GM21423 (cell line): ENCODE measurements at regions not wholly inside any gene's neighbourhood (a gene's known extent, or its start where the extent isn't known, plus 50 kb on each side); places are given as distances from the start of the nearest gene placed in this dataset.

Experiments
- ATAC-seq: cut with Tn5 transposase; IDR thresholded peaks from one replicate; pipeline ENCODE4 v1.9.1; 2021; ENCODE audit warnings: mild to moderate bottlenecking, moderate library complexity; ENCODE audit not compliant: unreplicated experiment

DNA sequence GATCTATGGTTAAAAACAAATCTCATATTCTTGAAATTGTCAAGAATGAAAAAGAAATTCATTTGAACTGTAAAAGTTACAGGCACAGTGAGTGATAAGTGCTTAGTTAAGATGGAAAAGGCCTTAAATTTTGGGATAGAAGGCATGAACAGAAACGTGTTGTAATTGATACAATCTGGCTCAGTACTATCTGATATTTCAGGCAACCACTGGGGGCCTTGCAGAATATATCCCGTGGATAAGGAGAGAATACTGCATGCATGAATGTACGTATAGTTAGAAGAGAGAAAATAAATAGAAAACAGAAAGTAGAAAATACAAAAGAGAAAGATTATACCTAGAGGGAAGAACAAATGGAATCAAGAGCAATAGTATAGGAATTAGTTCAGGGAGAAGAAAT, 741.4 kb upstream of the CCDC54 start:
- no peak for ATAC-seq

DNA sequence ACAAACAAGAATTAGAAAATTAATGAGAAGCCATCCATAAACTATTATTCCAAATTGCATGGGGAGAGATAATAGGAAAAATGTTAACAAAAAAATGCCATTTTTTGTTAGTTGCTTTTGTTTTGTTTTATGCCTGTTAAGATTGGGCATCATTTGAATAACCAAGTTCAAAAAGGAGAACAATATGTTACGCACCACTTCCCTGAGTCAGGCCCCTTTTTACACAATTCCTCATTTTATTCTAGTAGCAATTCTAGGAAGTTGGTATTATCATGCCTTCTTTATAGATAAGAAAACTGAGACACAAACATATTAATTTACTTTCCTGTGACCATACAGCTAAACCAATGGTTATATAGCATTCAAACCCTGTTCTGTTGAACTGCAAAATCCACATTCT, 736.9 kb upstream of the CCDC54 start:
- ATAC-seq = no peak

DNA sequence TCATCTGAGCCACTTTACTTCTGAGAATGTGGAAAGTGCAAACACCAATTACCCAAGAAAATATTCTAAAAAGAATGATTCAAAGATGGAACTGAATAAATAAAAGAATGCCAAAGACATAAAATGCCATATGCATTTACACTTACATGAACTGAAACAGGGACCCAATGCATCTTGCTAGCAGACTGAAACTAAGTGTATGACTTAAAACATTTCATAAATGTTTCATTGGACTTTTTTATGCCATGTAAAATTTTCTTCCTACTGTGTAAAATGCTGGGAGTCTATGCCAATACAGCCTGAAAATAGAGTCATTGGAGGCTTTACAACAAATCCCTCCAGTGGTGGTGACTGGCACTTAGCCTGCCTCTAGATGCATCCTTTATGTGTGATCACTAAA, 735.1 kb upstream of the CCDC54 start:
- ATAC-seq = no peak

DNA sequence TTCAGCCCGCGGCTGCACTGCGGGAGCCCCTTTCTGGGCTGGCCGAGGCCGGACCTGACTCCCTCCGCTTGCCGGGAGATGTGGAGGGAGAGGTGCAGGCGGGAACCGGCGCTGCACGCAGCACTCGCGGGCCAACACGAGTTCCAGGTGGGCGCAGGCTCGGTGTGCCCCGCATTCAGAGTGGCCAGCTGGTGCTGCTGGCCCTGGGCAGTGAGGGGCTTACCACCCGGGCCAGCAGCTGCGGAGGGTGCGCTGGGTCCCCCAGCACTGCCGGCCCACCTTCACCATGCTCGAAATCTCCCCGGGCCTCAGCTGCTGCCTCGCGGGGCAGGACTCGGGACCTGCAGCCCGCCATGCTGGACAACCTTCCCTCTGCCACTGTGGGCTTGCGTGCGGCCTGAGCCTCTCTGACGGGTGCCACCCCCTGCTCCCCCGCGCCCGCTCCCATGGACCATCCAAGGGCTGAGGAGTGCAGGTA, 733.5 kb upstream of the CCDC54 start:
- ATAC-seq = no peak

DNA sequence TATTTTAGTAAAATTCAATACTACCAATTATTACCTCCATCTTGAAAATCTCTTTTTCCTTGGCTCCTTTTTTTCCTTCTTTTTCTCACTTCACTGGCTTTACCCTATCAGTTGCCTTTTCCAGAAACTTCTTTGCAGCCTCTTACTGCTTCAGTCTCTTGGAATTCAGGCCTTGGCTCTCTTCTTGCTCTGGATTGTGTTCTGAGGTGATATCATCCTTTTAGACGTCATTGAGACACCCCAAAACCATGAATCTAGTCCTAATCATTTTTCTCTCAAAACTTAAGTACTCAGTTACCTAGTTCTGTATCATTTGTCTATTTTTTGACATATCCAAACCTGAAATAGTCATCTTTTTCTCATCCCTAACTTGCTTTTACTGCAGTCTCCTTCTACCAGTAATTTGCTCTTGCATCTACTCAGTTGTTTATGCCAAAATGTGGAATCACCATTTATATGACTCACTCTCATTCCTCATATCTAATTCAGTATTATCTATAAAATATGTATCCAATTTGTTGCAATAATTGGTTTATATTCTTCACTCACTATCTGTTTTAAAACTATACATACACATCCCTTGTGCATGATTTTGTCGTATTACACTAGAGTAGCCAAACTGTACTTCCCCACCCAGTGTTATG, 703.2 kb upstream of the CCDC54 start:
- ATAC-seq = no peak

DNA sequence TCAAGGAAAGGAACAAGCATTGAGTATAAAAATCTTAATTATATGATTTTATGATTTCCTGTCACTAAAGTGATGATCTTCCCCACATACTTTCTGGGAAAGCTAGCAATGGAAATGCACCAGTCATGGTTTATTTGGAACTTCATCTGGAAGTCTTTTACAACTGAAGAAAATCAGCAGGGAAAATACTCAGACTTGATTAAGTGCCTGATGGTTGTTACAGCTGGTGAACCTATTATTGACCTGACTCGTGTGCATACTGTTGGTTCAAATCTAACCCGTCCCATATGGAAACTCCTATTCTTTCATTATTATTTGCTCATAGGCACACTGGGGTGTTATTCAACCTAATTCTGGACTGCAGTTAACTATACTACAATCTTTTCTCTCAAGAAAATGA, 701.8 kb upstream of the CCDC54 start:
- no peak for ATAC-seq

DNA sequence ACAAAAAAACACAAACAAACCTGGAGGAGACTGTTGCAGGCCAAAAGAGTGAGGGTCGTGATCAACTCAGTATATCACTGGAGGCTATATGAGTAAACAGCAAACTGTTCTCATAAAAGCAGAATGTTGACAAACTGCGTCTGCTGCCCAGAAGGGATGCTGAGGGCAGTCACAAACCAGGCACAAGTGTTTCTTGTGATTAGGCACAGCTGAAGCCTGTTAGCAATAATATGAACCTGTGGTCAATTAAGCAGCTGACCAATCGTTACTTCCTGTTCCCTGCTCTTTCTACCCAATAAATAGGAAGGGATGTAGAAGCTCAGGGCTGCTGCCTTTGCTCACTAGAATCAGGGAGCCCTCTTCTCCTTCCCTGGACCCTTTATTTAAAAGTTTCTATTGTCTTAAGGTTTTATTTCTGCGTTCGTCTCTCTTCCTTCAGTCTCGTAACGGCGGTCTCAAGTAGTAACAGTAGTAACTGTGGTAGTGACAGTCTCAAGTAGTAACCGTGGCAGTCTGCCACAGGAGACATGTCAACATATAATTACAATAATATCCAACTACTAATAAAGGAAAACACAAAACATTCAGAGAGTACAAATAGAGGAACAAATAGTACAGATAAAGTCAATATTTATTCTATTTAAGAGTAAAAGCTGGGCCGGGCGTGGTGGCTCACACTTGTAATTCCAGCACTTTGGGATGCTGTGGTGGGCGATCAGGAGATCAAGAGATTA, 698.4 kb upstream of the CCDC54 start:
- no peak for ATAC-seq

DNA sequence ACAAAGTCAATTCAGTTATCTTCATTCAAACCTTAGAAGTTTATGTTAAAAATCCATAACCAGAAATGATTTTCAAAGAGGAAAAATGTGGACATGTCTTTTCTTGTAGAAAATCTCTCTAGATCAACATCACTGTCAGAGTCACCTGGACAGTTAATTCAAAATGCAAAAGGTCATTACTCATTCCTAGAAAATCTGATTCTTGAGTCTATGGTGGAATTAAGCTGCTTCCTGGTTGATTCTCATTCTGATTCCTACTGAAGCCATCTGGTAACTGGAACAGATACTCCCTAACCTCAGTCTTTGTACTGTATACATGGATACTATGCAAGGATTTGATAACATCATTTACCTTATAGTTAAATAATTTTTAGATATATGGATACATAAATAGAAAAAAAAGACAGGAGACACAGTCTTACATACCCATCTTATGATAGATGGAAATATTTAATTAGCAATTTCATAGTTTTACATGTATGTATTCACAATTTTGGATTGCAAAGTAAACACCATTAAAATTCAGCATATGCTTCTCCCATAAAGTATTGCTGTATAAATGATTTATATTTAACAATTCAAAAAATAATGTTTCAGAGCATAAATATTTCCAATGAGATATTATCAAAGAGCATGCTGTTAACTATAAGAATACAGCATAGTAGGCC, 693.2 kb upstream of the CCDC54 start:
- ATAC-seq = no peak

DNA sequence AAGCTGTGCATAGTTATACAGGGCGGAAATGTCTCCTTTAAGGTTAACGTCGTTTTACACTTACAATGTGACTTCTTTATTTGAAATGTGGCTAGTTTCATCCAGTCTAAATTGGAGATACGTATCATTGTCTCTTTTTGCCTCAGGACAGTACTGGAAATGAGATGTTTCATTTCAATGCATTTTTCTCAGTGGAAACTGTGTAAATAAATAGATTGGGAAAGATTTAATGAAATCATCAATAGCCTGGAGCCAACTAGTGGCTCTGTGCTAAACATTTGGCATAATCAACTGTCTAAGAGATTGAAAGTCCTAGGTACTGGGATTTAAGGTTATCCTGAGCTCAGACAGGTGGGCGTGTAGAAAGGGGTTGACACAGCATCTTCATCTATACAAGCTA, 691.5 kb upstream of the CCDC54 start:
- no peak for ATAC-seq

DNA sequence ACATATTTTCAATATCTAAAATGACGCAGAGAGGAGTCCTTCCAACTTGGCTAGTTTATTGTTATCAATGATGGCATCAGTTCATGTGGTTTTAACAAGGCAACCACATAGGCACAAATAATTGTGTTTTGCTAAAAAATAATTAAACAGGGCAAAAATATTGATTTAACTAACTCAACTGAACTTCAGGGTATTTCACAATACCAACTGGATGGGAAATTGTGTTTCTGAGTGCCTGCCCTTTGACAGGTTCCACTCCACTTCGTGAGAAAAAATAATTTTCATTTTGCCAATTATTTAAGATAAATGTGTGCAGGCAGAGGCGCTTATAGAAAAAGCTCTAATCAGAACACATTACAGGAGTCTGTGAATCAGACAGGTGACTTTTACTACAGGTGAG, 689.3 kb upstream of the CCDC54 start:
- no peak for ATAC-seq

DNA sequence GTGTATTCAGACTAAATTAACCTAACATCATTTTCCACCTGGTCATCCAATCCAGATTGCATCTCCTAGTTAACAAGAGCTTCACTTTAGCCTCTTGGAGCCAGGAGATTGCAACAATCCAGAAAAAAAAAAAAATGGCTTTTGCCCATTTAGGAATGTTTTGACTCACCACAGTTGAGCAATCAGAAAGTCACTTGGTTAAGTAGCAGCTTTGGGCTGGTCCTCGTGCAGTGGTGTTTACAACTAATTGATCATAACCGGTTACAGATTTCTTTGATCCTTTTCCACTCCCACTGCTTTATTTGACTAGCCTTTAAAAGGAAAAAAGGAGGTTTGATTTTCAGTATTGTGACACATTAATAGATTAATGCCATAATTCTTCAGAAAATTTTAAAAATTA, 688.8 kb upstream of the CCDC54 start:
- ATAC-seq = no peak

DNA sequence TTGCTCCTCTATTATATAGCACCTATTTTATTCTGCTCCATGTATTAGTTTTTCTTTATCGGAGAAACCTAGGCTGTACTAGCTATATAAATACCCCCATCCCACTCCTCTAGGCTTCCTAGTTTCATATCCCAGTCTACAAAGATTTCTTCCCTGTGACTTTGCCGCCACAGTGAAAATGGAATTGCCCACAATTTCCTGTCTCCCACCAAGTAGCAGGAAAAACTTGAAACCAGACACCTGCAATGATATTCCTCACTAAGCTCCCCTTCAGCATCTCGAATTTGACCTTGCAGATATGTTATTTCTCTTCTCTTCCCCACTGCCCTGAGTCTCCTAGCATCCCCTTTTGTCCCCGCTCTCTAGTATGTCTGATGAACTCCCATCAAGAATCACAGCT, 685.8 kb upstream of the CCDC54 start:
- ATAC-seq = no peak

DNA sequence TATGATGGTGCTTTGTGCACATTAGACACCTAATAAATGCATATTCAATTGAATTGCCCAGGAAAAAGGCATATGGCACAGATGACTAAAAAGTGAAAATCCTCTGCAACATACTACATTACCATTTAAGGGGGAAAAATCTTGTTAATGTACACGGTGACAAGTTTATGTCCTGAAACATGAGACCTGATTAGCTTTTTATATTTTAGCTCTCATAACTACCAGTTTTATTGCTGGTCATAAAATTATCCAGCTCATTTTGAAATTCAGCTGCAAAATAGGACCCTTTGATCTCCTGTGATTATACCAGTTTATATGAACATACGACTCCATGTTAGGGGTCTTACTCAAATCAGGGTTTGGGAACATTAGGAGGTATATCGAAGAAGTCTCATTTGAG, 684.6 kb upstream of the CCDC54 start:
- no peak for ATAC-seq

DNA sequence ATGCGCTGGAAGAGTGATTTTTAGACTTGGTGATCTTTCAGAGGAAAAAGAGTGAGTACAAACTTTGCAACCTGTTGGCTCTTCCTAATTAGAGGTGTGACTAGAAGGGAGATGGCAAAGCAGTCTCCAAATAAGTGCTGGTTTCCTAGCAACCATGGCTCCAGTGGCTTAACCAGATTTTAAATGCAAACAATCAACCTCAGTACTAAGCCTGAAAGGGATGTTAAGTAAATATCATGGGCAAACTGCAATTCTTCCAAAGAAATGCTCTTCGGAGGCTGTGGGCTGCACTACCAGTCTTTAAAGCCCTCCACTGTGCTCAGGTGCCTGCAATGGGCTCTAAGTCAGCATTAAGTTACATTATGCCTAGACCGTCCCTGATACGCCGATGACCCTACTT, 678.1 kb upstream of the CCDC54 start:
- no peak for ATAC-seq

DNA sequence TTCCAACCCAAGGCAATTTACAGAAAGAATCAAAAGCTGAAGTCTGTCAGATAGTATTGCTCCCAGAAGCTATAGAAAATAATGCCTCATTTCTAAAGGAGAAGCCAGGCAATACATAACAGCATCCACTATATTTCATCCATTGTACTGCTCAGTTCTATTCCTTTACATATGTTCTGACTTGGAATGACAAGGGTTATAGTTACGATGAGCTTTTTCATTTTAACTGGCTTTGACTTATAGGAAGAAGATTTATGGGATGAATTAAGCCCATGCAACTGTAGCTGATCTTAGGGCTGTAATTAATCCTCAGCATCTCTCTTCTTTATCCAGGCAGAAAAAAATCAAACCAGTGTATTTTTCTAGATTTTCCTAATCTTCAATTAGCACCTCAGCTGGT, 676.3 kb upstream of the CCDC54 start:
- ATAC-seq = no peak

DNA sequence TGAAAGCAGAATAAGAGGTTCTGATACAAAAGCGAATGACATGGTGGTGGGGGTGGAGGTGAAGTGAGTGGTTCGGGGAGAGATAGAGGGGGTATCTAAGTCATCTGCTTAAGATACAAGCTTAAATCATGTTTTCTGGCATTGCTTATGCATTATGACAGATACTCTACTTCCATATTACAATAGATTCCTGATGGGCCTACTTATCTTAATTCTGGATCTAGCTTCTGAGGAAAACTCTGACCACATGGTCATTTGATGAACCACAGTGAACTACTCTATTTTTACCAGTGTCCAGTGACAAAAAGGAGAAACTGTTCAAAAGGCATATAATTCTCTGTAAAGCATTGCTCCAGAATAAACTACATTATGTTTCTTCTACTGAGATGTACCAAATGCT, 673.7 kb upstream of the CCDC54 start:
- no peak for ATAC-seq

DNA sequence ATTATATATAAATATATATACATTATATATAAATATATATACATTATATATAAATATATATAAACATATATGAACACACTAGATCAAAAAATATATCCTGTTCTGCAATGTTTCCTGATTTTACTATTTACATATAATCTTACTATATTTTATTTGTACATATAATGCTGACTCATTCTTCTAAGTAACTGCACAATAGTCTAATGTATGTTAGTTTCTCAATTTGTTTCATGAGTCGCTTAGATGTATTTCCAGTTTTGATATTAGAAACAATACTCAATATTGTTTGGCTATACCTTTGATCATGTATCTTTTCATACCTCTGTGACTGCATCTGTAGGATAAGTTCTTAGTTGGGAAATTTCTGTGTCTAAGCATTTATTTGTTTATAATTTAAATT, 669.9 kb upstream of the CCDC54 start:
- no peak for ATAC-seq

DNA sequence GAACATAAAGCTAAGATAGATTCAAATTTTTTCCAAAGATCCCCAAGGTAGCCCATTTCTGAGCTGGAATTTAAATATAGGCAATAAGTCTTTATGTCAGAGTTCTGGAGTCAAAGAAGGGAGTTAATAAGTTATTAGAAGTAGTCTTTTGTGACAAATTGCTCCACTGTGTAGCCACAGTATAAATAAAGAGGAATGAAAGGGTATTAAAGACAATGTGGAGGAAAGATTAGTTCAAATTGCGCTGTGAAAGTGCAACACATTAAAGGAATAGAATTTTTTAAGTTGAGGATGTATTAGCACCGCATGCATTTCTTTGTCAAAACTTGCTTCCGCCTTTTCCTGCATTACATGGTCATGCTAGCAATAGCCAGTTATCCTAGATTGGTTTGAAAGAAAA, 666.6 kb upstream of the CCDC54 start:
- no peak for ATAC-seq

DNA sequence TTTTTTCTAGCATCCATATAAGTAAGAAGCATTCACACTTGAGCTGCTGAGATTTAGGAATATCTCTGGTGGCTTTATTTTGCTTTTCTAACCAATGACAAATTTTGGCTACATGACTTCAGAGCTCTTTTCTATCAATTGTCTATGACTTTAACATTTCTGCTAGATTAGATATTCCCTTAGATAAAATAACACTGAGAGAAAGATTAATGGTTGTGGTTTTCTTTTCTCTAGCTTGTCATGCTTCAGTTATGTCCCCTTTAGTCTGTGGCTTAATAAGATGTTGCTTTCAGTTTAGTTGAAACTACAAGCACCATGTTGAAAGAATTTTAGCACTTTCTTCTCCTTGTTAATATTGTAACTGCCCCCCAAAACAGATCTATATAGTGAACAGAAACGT, 665.6 kb upstream of the CCDC54 start:
- peak; percentile 46 for ATAC-seq

DNA sequence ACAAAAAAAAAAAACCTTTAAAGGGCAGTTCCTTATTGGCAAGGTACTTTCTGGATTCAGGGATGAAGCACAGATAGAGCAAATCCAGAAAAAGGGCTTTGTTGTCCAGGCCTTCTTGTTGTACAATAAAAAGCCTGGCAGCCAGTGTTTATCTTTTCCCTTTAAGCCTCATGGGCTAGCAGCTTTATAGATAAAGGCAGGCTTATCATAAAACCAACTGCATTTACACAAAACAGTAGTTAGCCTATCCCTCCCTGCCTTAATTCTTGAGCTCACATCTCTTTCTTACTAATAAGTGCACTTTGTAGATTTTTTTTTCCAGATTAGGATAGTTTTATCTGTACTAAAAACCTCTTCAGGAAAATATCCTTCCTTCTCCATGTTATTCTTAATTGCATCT, 662.8 kb upstream of the CCDC54 start:
- no peak for ATAC-seq

DNA sequence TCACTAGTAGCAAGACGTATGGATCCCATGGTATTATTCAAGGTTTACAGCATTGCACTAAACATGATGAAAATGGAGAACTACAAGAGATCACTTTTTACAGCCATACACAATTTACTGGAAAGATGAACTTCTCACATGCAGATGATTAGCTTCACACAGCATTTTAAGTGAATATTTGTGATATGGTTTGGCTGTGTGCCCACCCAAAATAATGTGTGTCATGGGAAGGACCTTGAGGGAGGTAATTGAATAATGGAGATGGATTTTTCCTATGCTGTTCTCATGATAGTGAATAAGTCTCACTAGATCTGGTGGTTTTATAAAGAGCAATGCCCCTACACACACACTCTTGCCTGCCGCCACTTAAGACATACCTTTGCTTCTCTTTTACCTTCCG, 662.0 kb upstream of the CCDC54 start:
- ATAC-seq = no peak

DNA sequence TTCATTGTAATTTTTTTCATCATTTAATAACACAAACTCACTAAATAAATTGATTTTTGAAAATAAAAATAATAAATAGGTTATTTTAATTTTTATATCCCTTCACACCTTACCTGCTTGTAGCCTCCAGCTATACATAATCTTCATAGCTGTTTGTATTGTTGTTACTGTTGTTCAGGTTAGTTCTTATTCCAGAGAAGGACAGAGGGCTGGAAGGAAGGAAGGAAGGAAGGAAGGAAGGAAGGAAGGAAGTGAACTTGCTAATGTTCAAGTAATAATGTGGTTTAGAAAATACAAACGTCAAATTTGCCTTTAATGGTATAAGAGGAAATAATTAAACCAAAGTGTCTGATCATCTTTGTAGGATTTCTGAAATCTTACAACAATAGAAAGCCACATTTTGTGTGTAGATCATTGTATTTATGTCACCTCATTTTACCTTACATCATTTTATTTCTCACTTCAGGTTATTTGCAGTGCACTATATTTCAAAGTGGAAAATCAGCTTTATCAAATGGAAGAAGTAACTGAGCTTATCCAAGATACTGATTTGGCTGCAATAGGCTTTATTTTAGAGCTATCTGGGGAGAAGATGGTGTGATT, 660.0 kb upstream of the CCDC54 start:
- ATAC-seq = no peak
